Right ventricle myocardium superior (tissue), 1 donor: ENCODE measurements at regions not wholly inside any gene's neighbourhood (a gene's known extent, or its start where the extent isn't known, plus 50 kb on each side); places are given as distances from the start of the nearest gene placed in this dataset.
A peak's percentile ranks its signal among the peaks of the same experiment; 100 is the strongest.

Experiments used
- ATAC-seq: fragments of 200-7000 bp; cut with Tn5 transposase; one replicate; pipeline ENCODE4 v1.9.1; 2020; ENCODE audit warnings: mild to moderate bottlenecking; ENCODE audit not compliant: poor library complexity
- DNase-seq: peaks from one replicate; pipeline ENCODE4 v3.0.0-alpha.2; 2020
- intact Hi-C: fragments of 100-400 bp; cut with DNase I; formaldehyde crosslinking; loops from one replicate; pipeline ENCODE4 v1.11.2; 2022
- donor health status: DM: no; HTN: yes; CAD: no; lungs with severe emphysema.

- DNase-seq (no peak), ATAC-seq (no peak)
- intact Hi-C loops = no loop called here
Observed at GRCh38 chr10:117926491-117926890, 120.2 kb downstream of the RAB11FIP2 start.

GRCh38 chr10:117927332-117927731 is 119.4 kb downstream of the RAB11FIP2 start:
- DNase-seq (no peak), ATAC-seq (no peak)
- intact Hi-C loops = no loop called here

- intact Hi-C loops = no loop called here
- ATAC-seq (no peak), DNase-seq (no peak)
Observed at GRCh38 chr10:117927871-117928270, 118.9 kb downstream of the RAB11FIP2 start.

- ATAC-seq (no peak), DNase-seq (no peak)
- intact Hi-C loops = no loop called here
Observed at GRCh38 chr10:117928281-117928680, 118.5 kb downstream of the RAB11FIP2 start.

- DNase-seq = no peak
- no peak for ATAC-seq
- intact Hi-C loops = no loop called here
Observed at GRCh38 chr10:117928741-117929140, 118.0 kb downstream of the RAB11FIP2 start.

GRCh38 chr10:117929327-117930067 is 117.2 kb downstream of the RAB11FIP2 start:
- no peak for DNase-seq
- no peak for ATAC-seq
- intact Hi-C loops = no loop called here

GRCh38 chr10:117931078-117931477 is 115.7 kb downstream of the RAB11FIP2 start:
- ATAC-seq (no peak), DNase-seq (no peak)
- intact Hi-C loops = no loop called here

GRCh38 chr10:117933036-117933435 is 113.7 kb downstream of the RAB11FIP2 start:
- ATAC-seq = no peak
- no peak for DNase-seq
- intact Hi-C loops = no loop called here

- DNase-seq (no peak), ATAC-seq (no peak)
- intact Hi-C loops = no loop called here
Observed at GRCh38 chr10:117934477-117934876, 112.3 kb downstream of the RAB11FIP2 start.

- peak; percentile 42 for DNase-seq
- peak; percentile 96 for ATAC-seq
- intact Hi-C loops = no loop called here
Observed at GRCh38 chr10:117936141-117936540, 110.6 kb downstream of the RAB11FIP2 start.

- DNase-seq = no peak
- no peak for ATAC-seq
- intact Hi-C loops = no loop called here
Observed at GRCh38 chr10:117936566-117936965, 110.2 kb downstream of the RAB11FIP2 start.

GRCh38 chr10:117936976-117937375 is 109.8 kb downstream of the RAB11FIP2 start:
- ATAC-seq (no peak), DNase-seq (no peak)
- intact Hi-C loops = no loop called here

- DNase-seq (no peak), ATAC-seq (no peak)
- intact Hi-C loops = no loop called here
Observed at GRCh38 chr10:117938104-117938503, 108.6 kb downstream of the RAB11FIP2 start.

GRCh38 chr10:117942226-117942625 is 104.5 kb downstream of the RAB11FIP2 start:
- no peak for ATAC-seq
- intact Hi-C loops = no loop called here
- DNase-seq = no peak

GRCh38 chr10:117944676-117945447 is 101.9 kb downstream of the RAB11FIP2 start:
- no peak for DNase-seq
- intact Hi-C loops = no loop called here
- no peak for ATAC-seq

- intact Hi-C loops = no loop called here
- no peak for DNase-seq
- ATAC-seq = no peak
Observed at GRCh38 chr10:117945651-117946050, 101.1 kb downstream of the RAB11FIP2 start.

GRCh38 chr10:117946525-117947070 is 100.1 kb downstream of the RAB11FIP2 start:
- ATAC-seq = no peak
- DNase-seq = no peak
- intact Hi-C loops = no loop called here

GRCh38 chr10:117948493-117948892 is 98.2 kb downstream of the RAB11FIP2 start:
- ATAC-seq (no peak), DNase-seq (no peak)
- intact Hi-C loops = no loop called here

- DNase-seq (no peak), ATAC-seq (no peak)
- intact Hi-C loops = no loop called here
Observed at GRCh38 chr10:117950408-117950807, 96.3 kb downstream of the RAB11FIP2 start.
